Endothelial cell of umbilical vein (primary cell): ENCODE measurements at regions not wholly inside any gene's neighbourhood (a gene's known extent, or its start where the extent isn't known, plus 50 kb on each side); places are given as distances from the start of the nearest gene placed in this dataset.

Source experiments
- POLR2A ChIP-seq: IDR thresholded peaks from 2 replicates; pipeline ENCODE4 v1.6.1; 2012; ENCODE audit warnings: low read depth, mild to moderate bottlenecking, control low read depth, low read length
- POLR2AphosphoS5 ChIP-seq: IDR thresholded peaks from 2 replicates; pipeline ENCODE4 v1.6.1; 2012; ENCODE audit warnings: low read depth, mild to moderate bottlenecking, control low read depth, low read length, moderate library complexity; ENCODE audit not compliant: insufficient read depth
- TF ChIP-seq, protein P1 (sequence below), 2 donors: IDR thresholded peaks; 1 replicate in 1 of 2; 2 replicates in 1 of 2; pipeline ENCODE4 v1.5.1; 2011; ENCODE audit warnings: low read length in 2 of 2, mild to moderate bottlenecking in 2 of 2, moderate library complexity in 2 of 2, control low read depth in 1 of 2, inconsistent platforms in 1 of 2, low read depth in 1 of 2; ENCODE audit not compliant: insufficient read depth in 1 of 2; ENCODE audit errors: extremely low read depth in 1 of 2

- no peak for TF ChIP-seq POLR2AphosphoS5
- TF ChIP-seq POLR2A: no peak
- TF ChIP-seq, protein P1, sequence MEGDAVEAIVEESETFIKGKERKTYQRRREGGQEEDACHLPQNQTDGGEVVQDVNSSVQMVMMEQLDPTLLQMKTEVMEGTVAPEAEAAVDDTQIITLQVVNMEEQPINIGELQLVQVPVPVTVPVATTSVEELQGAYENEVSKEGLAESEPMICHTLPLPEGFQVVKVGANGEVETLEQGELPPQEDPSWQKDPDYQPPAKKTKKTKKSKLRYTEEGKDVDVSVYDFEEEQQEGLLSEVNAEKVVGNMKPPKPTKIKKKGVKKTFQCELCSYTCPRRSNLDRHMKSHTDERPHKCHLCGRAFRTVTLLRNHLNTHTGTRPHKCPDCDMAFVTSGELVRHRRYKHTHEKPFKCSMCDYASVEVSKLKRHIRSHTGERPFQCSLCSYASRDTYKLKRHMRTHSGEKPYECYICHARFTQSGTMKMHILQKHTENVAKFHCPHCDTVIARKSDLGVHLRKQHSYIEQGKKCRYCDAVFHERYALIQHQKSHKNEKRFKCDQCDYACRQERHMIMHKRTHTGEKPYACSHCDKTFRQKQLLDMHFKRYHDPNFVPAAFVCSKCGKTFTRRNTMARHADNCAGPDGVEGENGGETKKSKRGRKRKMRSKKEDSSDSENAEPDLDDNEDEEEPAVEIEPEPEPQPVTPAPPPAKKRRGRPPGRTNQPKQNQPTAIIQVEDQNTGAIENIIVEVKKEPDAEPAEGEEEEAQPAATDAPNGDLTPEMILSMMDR (IDR thresholded peaks at IDR 0.05; ENCODE audit: extremely low read depth in 1 of 2, insufficient read depth in 1 of 2, low read depth in 1 of 2, low read length in 2 of 2): no peak
Measured at GRCh38 chr10:108962172-108962571, 961.1 kb downstream of the XPNPEP1 start.
